Activated naive CD8-positive, alpha-beta T cell treated with anti-CD3 and anti-CD28 coated beads, Interleukin-2, amount 50 U/mL, for 24 hours (primary cell): ENCODE measurements at regions not wholly inside any gene's neighbourhood (a gene's known extent, or its start where the extent isn't known, plus 50 kb on each side); places are given as distances from the start of the nearest gene placed in this dataset.

Experiments used
- ATAC-seq: fragments of 150-1000 bp; cut with Tn5 transposase; one replicate; pipeline ENCODE4 v1.10.0; 2021
- DNase-seq: peaks from one replicate; pipeline ENCODE4 v3.0.0; 2021
- H3K27ac Mint-ChIP-seq: one replicate; pipeline ENCODE4 v1.8.0; 2021; ENCODE audit warnings: mild to moderate bottlenecking, mixed read lengths
- H3K27me3 Mint-ChIP-seq: one replicate; pipeline ENCODE4 v1.8.0; 2021; ENCODE audit warnings: mixed read lengths
- H3K36me3 Mint-ChIP-seq: one replicate; pipeline ENCODE4 v1.8.0; 2021; ENCODE audit warnings: low read depth, mixed read lengths
- H3K4me1 Mint-ChIP-seq: one replicate; pipeline ENCODE4 v1.8.0; 2021; ENCODE audit warnings: mixed read lengths
- H3K4me3 Mint-ChIP-seq: one replicate; pipeline ENCODE4 v1.8.0; 2021; ENCODE audit warnings: mild to moderate bottlenecking, moderate library complexity, mixed read lengths
- H3K9me3 Mint-ChIP-seq: one replicate; pipeline ENCODE4 v1.8.0; 2021; ENCODE audit warnings: mixed read lengths

DNA sequence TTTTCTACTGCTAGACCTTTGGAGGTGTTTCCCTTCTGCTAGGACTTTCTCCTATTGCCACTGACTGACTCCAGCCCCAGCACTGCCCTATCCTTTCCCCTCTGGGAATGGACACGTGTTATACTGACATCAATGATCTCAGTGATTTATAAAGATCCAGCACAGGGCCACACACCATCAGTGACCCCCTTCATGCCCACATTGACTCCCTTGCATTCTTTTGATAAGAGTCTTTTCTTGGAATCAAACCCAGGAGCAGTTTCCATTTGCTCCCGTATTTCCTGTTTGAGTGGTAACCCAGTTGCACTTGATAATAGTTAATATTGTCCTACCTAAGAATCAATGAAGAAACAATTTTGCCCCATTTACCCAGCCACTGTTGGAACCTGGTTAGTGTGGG, 501.0 kb upstream of the USP24 start:
- Mint-ChIP-seq H3K36me3 (no peaks in the 10 kb centered on the region), H3K27ac (no peak overlapping the region), H3K4me3 (no peak overlapping the region), H3K27me3 (no peaks in the 10 kb centered on the region), H3K9me3 (no peaks in the 10 kb centered on the region), H3K4me1 (no peaks in the 10 kb centered on the region)
- no peak for DNase-seq
- ATAC-seq = no peak

DNA sequence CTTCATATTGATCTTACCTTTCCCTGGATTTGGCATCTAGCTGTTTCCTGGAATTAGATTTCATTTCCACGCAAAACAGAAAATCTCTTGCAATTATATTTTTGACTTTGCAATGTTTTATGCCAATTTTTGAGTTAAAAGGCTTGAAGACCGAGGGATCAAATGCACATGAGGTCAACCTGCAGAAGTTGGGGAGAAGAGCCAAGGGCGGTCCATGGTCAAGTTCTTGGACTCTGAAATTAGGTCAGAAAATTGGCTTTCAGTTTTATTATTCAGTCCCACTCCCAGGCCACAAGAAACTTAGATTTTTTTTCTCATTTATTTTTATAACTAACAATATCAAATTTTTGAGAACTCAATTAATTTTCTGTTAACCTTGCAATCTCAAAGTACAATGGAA, 499.1 kb upstream of the USP24 start:
- Mint-ChIP-seq H3K27ac (no peak overlapping the region), H3K27me3 (no peaks in the 10 kb centered on the region), H3K36me3 (no peaks in the 10 kb centered on the region), H3K4me3 (no peak overlapping the region), H3K4me1 (no peaks in the 10 kb centered on the region), H3K9me3 (no peaks in the 10 kb centered on the region)
- DNase-seq (no peak), ATAC-seq (no peak)

DNA sequence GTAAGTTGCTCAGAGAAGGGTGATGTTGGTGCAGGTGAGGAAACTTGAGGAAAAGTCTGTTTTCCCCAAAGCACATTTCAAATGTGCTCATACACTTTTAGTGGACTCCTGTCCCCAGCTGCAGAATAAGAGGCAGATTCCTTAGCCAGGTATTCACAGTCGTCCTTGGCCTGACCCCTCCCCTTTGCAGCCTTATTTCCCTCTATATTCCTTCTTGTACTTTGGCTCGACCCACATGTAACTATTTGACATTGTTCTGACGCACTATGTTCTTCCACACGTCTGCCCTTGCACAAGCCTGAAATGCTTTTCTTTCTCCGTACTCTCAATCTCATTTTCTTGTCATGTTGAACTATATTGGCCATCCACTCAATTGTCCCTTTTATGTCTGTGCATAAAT, 498.4 kb upstream of the USP24 start:
- Mint-ChIP-seq H3K4me1 (no peaks in the 10 kb centered on the region), H3K27ac (no peak overlapping the region), H3K27me3 (no peaks in the 10 kb centered on the region), H3K36me3 (no peaks in the 10 kb centered on the region), H3K4me3 (no peak overlapping the region), H3K9me3 (no peaks in the 10 kb centered on the region)
- DNase-seq (no peak), ATAC-seq (no peak)

DNA sequence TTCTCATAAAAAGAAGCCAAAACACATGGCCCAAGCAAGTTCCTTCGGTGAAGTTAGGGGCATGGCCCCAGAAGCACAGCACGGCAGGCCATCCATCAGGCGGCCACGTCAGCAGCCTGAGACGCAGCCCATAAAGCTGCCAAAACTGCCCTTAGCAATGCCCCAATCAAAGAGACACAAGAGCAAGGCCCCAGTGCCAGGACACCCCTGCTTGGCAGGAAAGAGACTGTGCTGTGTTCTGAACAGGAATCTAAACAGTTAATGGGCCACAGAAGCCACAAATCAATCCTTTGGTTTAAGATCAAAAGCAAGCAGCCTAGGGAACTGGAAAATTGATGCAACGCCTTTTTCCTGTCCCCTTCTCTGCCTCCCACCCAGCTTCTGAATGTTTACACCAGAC, 497.0 kb upstream of the USP24 start:
- H3K4me3 Mint-ChIP-seq = no peak overlapping the region
- no peak for ATAC-seq
- no peak overlapping the region for H3K27ac Mint-ChIP-seq
- H3K36me3 Mint-ChIP-seq = no peaks in the 10 kb centered on the region
- no peaks in the 10 kb centered on the region for H3K9me3 Mint-ChIP-seq
- peaks cover 2% of the 10 kb centered on the region for H3K27me3 Mint-ChIP-seq
- no peaks in the 10 kb centered on the region for H3K4me1 Mint-ChIP-seq
- no peak for DNase-seq

DNA sequence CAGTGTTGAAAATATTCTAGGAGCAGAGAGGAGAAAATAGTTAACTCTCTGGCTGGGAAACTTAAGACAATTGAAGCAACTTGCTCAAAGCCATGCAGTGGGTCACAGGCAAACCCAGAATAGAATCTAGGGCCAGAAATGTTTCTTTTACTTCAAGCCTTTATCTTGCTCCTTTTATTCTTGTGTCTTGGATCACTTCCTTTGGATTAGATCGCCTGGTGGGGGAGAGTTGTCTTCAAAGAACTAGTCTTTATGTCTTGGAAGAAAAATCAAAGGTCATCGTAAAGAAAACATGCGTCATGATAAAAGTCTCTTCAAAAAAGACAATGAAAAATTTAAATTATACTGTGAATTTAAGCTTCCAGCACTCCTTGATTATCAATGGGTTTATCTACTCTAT, 493.6 kb upstream of the USP24 start:
- ATAC-seq (no peak), DNase-seq (no peak)
- Mint-ChIP-seq H3K9me3 (no peaks in the 10 kb centered on the region), H3K27me3 (peaks cover 2% of the 10 kb centered on the region), H3K4me3 (no peak overlapping the region), H3K36me3 (no peaks in the 10 kb centered on the region), H3K27ac (no peak overlapping the region), H3K4me1 (no peaks in the 10 kb centered on the region)

DNA sequence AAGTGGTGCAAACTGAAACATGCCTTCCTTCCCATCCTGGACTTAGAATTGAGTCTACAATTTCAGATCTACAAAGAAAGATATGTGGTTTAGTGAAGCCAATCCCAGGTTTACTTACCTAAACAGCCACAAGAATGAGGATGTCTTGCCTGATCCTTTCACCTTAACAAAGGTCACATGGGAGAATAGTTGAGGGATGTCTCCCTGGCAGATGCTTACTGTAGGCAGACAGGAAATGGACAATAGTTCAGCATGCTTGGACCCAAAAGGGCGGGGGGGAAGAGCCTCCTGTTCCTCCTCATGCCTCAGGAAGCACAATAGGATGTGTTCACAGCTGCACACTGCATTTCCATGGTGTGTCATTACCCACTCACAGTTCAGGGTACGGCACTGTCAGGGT, 492.7 kb upstream of the USP24 start:
- H3K36me3 Mint-ChIP-seq = no peaks in the 10 kb centered on the region
- no peak overlapping the region for H3K27ac Mint-ChIP-seq
- no peak for ATAC-seq
- H3K27me3 Mint-ChIP-seq = peaks cover 2% of the 10 kb centered on the region
- H3K9me3 Mint-ChIP-seq = no peaks in the 10 kb centered on the region
- H3K4me3 Mint-ChIP-seq = no peak overlapping the region
- no peak for DNase-seq
- H3K4me1 Mint-ChIP-seq = no peaks in the 10 kb centered on the region

DNA sequence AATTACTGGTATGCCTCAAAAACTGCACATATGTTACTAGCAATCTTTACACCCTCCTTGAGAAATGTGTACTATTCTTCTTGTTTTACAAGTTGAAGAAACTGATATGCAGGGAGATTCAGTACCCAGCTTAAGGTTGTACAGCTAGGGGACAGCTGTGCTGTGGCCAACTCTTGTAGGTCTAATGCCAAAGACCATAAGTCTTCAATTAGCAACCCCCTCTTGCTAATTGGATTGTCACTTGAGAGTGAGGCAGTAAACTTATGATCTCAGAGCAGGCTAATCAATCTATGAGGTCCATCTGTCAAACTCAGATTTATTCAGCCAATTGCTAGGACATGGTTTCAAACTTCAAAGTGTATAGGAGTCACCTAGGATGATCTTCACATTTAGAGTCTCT, 492.0 kb upstream of the USP24 start:
- no peaks in the 10 kb centered on the region for H3K9me3 Mint-ChIP-seq
- H3K4me1 Mint-ChIP-seq = no peaks in the 10 kb centered on the region
- no peak overlapping the region for H3K4me3 Mint-ChIP-seq
- no peaks in the 10 kb centered on the region for H3K36me3 Mint-ChIP-seq
- H3K27me3 Mint-ChIP-seq = peaks cover 2% of the 10 kb centered on the region
- ATAC-seq (no peak), DNase-seq (no peak)
- H3K27ac Mint-ChIP-seq = no peak overlapping the region

DNA sequence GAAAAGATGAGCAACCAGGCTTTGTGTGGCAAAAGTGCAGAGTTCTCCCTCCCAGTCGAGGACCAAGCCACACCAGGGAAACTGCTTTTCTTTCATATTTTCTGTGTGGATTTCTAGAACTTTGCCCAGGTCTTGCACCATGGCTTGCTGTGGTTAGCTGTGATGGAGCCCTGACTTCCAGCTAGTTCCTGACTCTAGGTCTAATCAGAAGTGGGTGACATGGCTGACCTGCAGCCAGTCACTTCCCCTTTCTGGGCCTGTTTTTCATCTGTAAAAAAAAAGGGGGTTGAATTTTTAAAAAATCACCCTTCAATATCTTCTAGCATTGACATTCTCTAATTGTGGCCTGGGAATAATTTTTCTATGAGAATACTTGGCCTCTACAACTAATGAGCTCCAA, 491.2 kb upstream of the USP24 start:
- H3K36me3 Mint-ChIP-seq = no peaks in the 10 kb centered on the region
- DNase-seq = no peak
- H3K4me1 Mint-ChIP-seq = no peaks in the 10 kb centered on the region
- no peak overlapping the region for H3K27ac Mint-ChIP-seq
- no peak for ATAC-seq
- no peak overlapping the region for H3K4me3 Mint-ChIP-seq
- H3K27me3 Mint-ChIP-seq = peaks cover 2% of the 10 kb centered on the region
- H3K9me3 Mint-ChIP-seq = no peaks in the 10 kb centered on the region

DNA sequence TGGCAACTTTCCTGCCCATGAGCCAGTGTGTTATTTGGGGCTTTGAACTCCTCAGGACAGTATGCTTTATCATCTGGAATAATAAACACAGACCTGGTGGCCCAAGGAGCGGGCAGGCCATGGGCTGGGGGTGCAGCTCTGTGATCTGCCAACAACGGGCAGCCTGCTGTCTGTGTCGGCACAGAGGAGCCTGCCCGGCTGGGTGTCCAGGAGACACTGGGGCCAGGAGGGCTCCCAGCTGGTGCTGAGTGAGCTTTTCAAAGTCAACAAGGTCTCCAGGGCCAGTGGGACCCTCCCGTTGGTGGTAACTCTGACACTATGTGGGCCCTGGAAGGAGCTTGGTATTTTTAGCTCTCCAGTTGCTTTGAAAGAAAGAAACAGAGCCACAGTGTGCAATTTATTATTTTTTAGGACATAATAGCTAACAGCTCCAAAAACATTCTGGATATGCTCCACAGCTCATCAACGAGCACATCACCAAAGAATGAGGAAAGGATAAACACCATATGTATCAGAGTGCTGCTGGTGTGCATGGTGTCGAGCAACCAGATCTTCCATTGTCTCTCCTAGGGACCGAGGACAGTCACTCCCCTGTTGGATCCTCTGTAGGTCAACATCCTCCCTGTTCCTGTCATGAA, 488.7 kb upstream of the USP24 start:
- no peak for ATAC-seq
- Mint-ChIP-seq H3K9me3 (no peaks in the 10 kb centered on the region), H3K27me3 (peaks cover 6% of the 10 kb centered on the region), H3K4me3 (no peak overlapping the region), H3K4me1 (no peaks in the 10 kb centered on the region), H3K27ac (no peak overlapping the region), H3K36me3 (no peaks in the 10 kb centered on the region)
- no peak for DNase-seq

DNA sequence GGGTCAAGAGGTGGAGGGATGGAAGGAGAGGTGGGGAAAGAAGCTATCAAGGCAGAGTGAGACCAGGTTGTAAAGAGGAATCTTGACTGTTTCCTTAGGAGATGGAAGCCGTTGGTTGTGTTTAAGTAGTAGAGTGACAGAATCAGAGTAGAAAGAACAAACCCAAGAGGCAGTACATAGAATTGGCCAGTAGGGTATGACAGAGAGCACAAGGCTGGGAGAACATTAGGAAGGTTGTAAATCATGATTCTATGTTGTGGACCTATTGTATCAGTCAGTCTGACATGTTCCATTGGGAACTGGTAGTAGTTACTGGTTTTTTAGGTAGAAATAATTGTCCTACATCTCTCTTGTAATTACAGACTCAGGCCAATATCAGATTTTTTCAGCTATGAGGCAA, 486.9 kb upstream of the USP24 start:
- H3K9me3 Mint-ChIP-seq = no peaks in the 10 kb centered on the region
- no peak for ATAC-seq
- no peaks in the 10 kb centered on the region for H3K4me1 Mint-ChIP-seq
- H3K4me3 Mint-ChIP-seq = no peak overlapping the region
- no peaks in the 10 kb centered on the region for H3K36me3 Mint-ChIP-seq
- DNase-seq = no peak
- no peak overlapping the region for H3K27ac Mint-ChIP-seq
- H3K27me3 Mint-ChIP-seq = peaks cover 3% of the 10 kb centered on the region

DNA sequence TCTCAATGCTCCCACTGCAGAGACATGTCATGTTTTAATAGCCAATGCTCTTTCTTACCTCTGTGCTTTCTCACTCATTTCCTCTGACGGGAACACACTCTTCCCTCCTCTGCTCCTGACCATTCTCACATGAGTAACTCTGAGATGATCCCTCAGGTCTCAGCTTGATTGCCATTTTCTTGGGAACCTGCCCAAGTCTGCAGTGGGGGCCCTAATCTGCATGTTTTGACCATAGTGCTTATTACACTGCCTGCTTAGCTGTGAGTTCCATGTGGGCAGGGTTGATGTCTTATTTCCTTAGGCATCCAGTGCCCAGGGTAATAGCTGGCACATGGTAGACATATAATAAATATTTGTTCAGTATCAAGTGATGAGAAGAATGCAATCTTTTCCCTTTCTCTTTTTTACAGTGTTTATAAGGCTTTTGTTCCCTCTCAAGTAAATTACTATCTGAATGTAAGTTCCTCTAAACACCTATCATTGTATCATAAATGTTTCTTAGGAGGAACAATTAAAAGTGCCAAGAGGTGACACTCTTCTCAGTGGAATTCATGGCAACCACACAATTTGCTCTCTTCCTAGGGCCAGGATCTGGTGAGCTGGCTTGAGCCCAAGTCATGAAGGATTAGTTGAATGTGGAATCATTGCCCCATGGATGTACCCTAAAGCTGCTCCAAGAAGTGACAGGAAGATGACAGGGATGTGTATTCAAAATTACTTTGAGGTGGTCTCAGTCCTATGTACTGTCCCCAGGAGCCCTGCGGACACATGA, 485.4 kb upstream of the USP24 start:
- DNase-seq (no peak), ATAC-seq (no peak)
- Mint-ChIP-seq H3K36me3 (no peaks in the 10 kb centered on the region), H3K9me3 (no peaks in the 10 kb centered on the region), H3K4me1 (no peaks in the 10 kb centered on the region), H3K27me3 (peaks cover 3% of the 10 kb centered on the region), H3K27ac (no peak overlapping the region), H3K4me3 (no peak overlapping the region)

DNA sequence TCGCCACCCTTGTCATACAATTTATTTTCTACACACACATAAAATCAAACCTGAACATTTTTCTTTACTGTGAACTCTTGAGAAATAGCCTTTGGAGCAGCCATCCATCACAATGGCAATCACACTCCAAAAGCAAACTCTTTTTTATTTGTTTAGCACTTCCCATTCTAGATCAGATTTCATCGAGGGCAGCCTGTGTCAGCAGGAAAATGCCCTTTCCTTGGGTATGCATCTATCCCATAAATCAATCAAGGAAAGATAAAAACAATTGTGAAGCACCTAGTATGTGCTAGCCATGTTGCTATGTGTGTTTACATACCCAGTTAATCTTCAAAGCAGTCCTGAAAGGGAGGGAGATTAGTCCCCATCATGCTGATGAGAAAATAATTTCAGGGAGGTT, 484.1 kb upstream of the USP24 start:
- Mint-ChIP-seq H3K36me3 (no peaks in the 10 kb centered on the region), H3K4me3 (no peak overlapping the region), H3K9me3 (no peaks in the 10 kb centered on the region), H3K4me1 (no peaks in the 10 kb centered on the region), H3K27me3 (peaks cover 3% of the 10 kb centered on the region), H3K27ac (no peak overlapping the region)
- ATAC-seq = no peak
- DNase-seq = no peak

DNA sequence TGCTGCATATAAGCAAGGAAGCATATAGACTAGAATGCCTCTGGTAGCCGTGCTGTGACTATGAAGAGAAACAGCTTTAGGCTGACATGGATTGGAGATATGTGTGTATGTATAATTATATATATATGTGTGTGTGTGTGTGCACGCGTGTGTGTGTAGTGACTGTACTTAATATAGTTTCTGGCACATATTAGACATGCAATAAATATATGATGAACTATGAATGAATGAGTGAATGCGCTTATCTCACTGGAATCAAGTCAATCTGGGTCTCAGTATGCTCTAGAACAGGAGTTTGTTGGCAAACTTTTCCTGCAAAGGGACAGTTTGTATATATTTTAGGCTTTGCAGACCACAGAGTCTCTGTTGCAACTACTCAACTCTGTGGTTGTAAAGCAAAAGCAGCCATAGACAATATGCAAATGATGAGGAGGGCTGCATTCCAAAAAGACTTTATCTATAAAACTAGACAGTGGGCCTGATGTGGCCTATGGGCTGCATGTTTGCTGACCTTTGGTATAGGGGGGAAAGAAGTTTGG, 482.9 kb upstream of the USP24 start:
- DNase-seq (no peak), ATAC-seq (no peak)
- Mint-ChIP-seq H3K9me3 (no peaks in the 10 kb centered on the region), H3K36me3 (no peaks in the 10 kb centered on the region), H3K27me3 (peaks cover 3% of the 10 kb centered on the region), H3K27ac (no peak overlapping the region), H3K4me3 (no peak overlapping the region), H3K4me1 (no peaks in the 10 kb centered on the region)

DNA sequence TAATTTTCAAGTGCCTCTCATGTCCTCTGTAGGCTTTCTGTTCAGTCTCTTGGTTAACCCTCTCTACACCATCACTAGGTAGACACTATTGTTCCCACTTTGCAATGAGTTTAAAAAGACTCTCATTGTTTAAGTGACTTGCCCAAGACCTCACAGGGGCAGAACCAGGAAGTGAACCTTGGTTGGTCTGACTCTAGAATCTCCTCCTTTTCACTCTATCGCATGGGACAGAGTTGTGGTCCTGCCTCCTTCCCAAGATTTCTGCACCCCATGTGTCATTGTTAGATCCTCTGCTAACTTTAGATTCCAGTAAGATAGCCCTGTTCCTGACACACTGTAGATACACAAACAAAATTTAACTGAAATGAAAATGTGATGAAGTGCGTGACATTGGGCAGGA, 481.7 kb upstream of the USP24 start:
- no peak overlapping the region for H3K4me3 Mint-ChIP-seq
- H3K27ac Mint-ChIP-seq = no peak overlapping the region
- peaks cover 3% of the 10 kb centered on the region for H3K27me3 Mint-ChIP-seq
- DNase-seq (no peak), ATAC-seq (no peak)
- H3K9me3 Mint-ChIP-seq = no peaks in the 10 kb centered on the region
- no peaks in the 10 kb centered on the region for H3K4me1 Mint-ChIP-seq
- no peaks in the 10 kb centered on the region for H3K36me3 Mint-ChIP-seq

DNA sequence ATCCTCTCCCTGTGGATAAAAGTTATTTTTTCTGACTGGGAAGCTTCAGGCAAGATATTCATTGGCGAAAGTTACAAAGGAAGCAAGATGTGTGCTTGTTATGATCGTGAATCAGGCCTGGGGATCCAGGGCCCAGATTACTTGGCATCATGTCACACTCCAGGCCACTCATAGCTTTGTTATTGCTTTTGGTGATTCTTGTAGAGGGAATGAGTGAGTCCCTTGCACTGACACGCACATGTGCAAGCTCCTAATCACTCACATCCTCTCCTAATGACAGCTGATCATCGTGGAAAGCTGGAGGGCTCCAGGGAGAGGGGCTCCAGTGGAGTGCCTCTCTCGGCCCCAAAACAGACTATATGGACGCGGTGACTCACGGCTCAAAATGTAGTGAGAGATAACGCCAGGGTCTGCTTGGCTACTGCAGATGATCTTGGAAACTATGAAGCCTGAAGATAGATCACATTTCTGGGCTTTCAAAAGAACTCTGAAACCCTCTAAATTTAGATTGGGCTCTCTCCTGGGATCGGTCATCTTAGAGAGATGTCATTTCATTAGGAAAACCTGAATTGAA, 481.1 kb upstream of the USP24 start:
- Mint-ChIP-seq H3K4me1 (no peaks in the 10 kb centered on the region), H3K4me3 (no peak overlapping the region), H3K36me3 (no peaks in the 10 kb centered on the region), H3K9me3 (no peaks in the 10 kb centered on the region), H3K27me3 (peaks cover 3% of the 10 kb centered on the region), H3K27ac (no peak overlapping the region)
- no peak for ATAC-seq
- DNase-seq = no peak
